NCI-H345 (cell line): ENCODE measurements at regions not wholly inside any gene's neighbourhood (a gene's known extent, or its start where the extent isn't known, plus 50 kb on each side); places are given as distances from the start of the nearest gene placed in this dataset.

Experiments
- DNase-seq: peaks from one replicate; lab custom pipeline; 2025; lab: John Stamatoyannopoulos, UW

DNA sequence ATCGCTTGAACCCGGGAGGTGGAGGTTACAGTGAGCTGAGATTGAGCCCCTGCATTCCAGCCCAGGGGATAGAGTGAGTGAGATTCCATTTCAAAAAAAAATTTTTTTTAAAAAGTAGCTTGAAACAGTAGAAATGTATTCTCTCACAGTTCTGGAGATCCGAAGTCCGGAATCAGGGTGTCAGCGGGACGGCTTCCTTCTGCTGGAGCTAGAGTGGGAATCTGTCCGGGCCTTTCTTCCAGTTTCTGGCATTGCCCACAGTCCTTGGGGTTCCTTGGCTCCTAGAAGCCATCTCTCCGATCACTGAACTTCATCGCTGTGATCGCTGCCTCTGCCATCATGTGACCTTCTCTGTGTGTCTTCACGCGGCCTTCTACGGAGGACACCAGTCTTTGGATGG lies 181.2 kb upstream of the CIBAR2 start:
- DNase-seq = no peak

DNA sequence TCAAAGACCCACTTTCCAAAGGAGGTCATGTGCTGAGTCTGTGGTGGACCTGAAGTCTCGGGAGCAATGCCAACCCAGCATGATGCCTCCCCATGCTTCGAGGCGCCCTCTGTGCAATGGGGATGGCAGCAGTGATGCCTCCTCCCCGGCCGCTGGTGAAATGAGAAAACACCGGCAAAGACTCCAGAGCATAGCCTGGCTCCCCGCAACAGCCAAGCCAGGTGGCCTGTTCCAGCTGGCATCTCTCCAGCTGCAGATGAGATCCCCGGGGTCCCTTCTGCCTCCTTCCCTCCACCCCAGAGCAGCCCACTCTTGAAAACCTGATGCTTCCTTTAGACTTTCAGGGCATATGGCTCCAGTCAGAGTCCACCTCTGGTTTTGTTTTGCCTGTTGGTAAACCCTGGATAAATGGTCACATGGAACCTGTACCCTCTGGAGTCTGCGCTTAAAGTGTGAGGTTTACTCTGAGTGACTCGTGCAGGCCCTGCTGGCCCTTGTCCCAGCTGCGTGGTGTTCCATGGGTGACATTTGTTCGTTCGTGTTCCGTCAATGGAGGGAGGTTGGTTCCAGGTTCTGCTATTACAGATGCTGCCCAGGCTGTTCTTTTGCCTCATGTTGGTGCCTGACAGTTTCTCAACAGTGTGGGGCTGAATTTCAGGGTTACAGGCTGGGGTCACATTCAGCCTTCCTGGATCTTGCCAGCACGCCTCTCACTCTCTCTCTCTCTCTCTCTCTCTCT lies 181.8 kb upstream of the CIBAR2 start:
- DNase-seq = peak; percentile 47

DNA sequence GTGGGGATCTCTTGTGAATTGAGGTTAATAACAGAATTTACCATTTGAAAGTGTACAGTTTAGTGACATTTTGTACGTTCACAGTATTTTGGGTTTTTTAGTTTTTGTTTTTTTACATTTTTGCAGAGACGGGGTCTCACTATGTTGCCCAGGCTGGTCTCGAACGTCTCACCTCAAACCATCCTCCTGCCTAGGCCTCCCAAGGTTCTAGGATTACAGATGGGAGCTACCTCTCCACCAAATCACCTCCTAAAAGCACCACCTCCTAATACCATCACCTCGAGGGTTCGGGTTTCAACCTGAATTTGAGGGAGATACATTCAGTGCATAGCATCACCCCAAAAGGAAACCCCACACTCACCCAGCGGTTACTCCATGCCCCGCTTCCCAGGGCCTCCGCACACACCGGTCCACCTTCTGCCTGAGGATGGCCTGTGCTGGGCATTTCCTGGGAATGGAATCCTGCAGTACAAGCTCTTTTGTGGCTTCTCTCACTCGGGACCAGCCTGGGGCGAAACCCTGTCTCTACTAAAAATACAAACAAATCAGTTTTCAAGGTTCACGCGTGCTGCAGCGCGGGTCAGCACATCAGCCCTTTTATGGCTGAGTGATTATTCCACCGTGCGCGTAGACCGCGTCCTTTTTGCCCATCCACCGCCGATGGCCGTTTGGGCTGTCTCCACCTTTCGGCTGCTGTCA lies 182.7 kb upstream of the CIBAR2 start:
- DNase-seq = no peak

DNA sequence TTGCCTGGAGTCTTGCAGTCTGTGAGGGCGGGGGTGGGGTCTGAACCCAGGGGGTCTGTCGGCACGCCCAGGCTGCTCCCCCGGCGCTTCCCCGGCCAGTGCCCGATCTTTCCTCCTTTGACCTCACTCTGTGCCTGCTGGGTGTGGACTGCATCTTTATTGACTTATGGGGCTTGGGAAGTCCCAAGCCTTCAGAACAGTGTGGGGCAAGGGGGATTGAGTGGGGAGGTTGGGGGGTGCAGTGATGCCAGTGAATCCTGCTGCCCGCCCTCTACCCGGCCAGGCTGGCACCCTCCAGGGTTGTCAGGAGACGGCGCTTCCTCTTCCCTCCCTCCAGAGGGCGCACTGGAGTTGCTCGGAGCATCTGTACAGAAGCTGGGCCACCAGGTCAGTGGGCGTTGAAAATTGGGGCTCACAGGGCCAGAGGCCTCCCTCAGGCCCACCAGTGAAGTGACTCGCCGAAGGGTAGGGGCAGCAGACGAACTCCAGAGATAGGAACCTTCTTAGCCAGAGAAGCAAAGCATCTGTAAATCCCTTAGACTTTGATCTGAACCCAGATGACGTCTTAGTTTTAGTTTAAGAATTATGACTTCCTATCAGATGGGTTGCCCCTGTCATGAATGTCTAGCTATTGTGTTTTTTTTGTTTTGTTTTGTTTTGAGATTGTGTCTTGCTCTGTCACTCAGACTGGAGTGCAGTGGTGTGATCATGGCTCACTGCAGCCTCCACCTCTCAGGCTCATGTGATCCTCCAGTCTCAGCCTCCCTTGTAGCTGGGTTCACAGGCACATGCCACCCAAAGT lies 184.8 kb upstream of the CIBAR2 start:
- DNase-seq = peak; percentile 30

DNA sequence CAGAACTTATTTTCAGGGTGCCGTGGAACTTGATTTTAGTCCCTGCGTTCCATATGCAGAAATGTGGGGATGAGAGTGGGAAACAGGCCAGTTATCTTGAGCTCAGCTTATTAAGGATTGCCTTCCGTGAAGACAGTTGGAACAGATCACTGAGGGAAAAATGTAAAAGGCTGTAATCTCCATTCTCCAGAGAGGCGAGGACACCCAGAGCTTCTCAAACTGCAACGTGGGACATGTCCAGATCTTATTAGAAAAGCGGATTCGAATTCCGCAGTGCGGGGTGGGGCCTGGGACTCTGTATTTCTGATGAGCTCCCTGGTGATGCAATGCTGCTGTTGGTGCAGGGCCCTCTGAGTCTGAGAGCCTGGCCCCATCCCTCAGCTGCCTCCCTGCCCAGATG lies 185.6 kb upstream of the CIBAR2 start:
- no peak for DNase-seq

DNA sequence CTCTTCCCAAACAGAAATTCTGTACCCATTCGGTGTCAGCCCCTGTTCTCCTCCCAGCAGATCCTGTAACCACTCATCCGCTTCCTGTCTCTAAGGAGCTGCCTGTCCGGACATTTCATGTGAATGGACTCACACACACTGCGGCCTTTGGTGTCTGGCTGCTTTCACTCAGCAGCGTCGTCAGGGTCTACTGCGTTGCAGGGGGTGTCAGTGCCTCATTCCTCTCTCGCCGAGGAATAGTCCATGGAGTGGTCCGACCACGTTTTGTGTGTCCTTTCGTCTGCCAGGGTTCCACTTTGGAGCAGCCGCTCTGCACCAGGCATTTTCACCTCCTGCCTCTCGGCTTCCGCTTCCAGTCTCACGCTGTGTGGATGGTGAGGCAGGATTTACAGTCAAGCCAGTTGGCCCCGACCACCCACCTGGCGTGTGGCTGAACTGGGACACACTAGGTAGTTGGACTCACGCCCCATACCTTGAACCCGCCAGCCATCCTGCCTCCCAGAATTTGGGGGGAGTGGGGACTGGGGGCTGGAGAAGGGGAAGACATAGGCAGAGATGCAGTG lies 188.2 kb upstream of the CIBAR2 start:
- DNase-seq = no peak

DNA sequence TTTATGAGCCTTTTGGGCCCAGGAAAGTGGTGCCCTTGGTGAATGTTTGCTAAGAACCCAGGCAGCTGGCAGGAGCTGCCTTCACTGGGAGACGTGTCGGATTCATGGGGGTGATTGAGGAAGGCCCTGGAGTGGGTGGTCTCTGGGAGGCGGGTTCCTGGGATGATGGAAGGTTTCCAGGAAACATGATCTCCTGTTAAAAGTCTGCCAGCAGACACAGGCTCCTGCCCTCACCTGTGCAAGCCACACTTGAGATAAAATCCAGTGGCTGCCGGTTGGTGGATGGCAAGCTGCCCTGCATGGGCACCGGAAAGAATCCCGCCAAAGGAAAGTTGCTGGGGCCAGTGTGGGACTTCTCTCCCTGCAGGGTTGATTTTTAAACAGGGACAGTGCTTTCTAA lies 189.0 kb upstream of the CIBAR2 start:
- peak; percentile 19 for DNase-seq

DNA sequence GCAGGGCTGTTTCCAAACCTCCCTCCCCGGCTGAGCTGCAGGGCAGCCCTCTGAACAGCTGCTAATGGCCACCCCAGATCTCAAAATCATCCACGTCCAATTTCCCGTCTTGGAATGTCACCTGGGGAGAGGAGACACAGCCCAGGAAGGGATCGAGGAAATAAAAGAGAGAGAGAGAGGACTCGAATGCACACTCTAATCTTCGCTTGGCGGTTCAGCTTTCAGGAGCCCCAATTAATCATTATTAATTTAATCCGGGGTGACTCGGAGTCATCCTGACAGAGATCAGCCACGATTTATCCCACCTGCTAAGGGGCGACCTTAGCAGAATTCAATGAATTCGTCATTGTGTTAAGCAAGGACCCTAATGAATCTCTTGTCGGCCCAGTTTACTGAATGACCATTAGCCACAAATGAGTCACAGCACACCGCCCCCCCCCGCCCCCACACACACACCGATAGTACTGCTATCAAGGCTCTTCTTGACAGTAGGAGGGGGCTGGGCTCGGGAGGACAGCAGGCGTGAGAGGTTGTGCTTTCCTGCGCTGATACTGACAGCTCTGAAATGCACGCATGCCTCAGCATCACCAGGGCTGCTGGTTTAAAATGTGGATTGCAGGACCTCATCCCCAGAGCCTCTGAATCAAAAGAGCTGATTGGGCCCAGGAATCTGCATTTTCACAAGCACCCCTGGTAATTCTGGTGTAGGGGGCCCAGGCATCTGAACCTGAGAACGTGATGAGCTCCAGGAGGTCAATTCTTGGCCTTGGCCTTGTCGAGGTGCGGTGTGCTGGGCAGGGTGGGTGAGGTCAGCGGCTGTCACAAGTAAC lies 190.0 kb upstream of the CIBAR2 start:
- DNase-seq = no peak

DNA sequence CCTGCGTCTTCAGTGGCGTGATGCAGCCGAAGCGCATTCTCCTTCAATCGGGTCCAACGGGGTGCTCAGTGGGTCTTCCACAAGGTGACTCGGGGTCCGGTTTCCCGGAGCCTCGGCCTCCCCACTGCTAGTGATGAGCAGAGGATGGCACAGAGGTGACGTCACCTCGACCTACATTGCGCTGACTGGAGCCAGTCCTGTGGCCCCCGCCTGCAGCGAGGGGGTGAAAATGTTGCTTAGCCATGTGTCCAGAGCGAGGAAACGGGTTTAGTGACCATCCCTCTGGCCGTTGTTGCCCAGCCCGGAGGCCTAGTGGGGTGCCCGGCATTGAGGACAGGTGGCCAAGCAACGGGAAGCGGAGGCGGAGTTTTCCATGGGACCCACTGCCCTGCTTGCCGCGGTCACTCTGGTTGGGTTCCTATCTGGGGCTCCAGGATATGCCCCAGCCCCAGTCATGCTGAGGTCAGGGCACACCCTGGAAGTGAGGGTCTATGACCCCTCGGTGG lies 190.6 kb upstream of the CIBAR2 start:
- no peak for DNase-seq

DNA sequence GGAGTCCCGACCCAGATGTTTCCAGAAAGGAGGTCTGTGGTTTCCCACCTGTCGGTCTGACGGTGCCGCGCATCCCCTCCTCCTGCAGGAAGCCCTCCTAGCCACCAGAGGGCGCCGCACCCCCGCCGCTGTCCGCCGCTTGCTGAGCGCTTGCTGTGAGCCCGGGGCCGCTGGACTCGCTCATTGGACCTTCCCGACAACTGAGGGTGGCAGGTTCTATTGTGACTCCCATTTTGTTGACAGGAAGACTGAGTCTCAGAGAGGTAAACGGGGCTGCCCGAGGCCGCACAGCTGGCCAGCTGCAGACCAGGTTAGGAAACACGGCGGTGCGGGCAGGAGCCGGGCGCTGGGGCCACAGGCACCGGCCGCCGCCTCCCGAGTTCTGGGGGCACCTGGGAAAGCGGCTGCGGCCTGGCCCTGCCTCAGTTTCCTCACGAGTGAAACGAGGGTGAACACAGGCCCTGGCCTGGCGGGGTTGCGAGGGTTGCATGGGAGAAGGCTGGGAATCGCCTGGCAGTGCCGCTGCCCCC lies 191.1 kb upstream of the CIBAR2 start:
- DNase-seq = no peak

DNA sequence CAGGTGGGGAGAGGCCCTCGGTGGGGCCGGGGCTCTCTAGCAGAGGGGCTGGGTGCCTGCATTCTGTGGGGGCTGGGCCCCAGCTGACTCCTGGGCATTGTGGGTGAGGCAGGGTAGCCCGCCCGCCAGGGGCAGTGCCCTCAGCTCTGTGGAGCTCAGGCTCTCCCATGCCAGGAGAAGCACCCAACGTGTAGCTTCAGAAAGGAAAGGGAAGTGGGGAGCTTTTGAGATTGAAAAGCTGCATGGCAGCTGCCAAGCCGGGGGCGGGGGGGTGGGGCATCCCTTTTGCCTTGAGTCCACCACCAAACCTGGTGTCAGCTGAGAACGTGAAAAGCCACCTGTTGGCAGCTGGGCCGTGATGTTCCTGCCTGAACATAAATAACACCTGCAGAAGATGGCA lies 192.1 kb upstream of the CIBAR2 start:
- peak; percentile 42 for DNase-seq

DNA sequence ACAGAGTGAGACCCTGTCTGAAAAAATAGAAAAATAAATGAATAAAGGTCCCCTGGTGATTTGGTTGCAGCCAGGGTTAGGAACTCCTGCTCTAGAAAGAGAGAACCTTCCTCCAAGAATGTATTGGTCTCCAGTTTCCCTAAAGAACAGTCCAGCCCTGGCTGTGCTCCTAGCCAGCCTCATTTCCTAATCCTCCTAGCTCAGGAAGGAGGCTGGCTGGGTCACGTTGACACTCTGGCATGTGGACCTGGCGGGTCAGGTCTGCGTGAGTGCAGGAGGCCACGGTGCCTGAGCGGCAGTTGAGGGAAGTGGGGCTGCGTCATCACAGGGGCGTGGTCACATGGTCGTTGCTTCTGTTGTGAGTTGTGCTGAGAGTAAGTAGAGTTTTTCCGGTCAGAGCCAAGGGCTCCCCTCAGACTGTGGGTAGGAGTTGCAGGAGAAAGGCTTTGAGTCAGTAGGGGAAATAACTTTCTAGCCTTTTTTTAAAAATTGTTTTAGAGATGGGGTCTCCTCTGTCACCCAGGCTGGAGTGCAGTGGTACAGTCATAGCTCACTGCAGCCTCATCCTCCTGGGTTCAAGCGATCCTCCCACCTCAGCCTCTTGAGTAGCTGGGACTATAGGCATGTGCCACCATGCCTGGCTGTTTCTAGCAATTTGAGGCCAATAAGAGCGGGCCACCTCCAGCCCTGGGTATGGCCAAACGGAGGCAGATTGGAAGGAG lies 194.0 kb upstream of the CIBAR2 start:
- DNase-seq = no peak

DNA sequence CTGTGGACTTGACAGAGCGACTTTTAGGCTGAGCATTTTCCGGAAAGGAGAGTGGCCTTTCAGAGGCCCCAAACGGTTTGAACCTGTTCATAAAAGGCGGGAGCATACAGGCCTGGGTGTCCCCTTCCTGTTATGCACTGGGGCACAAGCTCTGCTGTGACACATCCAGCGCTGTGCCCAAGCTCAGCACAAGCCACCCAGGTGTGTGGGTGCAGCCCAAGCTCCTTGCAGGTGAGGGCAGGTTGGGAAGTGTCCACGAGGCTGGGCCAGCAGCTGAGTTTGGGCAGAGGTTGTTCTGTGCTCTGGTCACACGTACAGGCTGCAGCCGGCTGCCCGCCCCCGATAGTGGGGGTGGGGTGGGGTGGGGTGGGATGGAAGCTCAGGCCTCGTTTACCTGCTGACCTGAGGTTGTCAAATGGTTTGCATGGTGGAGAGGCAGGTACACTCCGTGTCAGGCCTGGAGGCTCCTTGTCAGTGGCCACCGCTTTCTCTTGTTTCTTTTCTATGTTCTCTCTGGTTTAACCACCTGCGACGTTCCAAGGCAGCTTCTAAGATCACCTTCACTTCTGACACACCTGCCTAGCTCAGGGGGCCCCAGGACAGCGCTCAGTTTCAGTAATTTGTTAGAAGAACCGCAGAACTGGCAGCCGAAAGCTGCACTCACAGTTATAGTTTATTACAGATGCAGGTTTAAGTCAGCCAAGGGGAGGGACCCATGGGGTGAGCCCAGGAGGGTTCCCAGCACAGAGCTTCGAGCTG lies 194.7 kb upstream of the CIBAR2 start:
- no peak for DNase-seq

DNA sequence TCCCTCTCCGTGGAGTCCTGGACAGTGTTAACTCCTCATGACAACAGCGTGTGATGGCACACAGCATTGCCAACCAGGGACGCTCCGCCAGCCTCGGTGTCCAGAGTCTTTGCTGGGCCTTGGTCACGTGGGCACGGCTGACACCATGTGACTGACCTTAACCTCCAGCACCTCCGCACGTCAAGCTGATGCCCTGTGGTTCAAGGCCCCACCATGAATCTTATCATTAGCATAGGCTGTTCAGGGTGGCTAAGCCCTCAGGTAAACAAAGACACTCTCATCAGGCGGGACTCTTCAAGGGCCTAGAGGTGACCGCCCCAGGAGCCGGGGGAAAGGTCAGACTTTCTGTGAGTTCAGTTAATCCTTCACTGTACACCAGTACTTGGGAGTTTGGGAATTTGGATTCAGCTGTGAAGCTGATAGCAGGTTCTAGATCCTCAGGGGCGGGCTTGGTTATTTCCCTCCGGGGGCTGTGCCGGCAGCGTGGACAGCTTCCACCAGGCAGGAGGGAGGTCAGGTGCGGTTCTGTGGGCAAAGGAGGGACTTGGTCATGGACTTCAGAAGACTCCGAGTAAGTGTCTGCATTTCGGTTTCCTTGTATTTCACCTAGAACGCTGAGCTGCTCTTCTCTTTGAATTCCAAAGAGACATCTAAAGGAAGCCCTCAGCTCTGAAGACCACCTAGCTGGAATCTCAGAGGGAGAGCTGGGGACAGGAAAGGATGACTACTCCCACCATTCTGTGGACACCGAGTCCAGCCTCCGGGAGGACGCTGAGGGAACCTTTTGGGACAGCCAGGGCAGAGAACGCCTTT lies 195.5 kb upstream of the CIBAR2 start:
- DNase-seq = no peak

DNA sequence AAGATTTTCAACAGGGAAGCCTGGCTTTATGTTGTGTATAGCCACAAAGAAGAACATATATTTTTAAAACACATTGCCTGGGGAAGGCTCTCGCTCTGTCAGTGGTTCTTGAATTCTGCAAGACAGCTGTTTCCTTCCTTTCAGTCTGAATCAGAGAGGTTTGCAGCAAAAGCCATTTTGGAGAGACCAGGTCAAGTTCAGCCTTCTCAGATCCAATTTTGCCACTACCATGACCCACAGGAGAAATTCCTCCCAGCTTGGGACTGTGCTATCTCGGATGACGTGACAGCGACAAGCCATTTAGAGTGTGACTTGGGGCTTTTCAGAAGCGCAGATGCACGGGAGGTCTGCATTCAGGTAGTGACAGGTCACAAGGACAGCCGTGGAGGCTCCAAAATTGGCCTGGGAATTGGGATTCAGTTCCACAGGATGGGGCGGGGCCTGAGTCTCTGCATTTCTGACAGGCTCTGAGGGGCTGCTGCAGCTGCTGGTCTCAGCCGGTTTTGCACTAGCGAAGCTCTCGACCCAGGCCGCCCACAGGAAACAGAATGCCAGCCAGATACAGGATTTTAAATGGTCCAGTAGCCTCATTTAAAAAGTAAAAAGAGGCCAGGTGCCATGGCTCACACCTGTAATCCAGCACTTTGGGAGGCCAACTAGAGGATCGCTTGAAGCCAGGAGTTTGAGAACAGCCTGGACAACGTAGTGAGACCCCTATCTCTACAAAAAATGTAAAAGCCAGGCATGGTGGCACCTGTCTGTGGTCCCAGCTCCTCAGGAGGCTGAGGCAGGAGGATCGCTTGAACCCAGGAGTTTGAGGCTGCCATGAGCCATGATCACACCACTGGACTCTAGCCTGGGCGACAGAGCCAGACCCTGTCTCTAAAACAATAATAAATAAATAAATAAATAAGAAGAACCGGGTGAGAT lies 196.6 kb upstream of the CIBAR2 start:
- DNase-seq = no peak

DNA sequence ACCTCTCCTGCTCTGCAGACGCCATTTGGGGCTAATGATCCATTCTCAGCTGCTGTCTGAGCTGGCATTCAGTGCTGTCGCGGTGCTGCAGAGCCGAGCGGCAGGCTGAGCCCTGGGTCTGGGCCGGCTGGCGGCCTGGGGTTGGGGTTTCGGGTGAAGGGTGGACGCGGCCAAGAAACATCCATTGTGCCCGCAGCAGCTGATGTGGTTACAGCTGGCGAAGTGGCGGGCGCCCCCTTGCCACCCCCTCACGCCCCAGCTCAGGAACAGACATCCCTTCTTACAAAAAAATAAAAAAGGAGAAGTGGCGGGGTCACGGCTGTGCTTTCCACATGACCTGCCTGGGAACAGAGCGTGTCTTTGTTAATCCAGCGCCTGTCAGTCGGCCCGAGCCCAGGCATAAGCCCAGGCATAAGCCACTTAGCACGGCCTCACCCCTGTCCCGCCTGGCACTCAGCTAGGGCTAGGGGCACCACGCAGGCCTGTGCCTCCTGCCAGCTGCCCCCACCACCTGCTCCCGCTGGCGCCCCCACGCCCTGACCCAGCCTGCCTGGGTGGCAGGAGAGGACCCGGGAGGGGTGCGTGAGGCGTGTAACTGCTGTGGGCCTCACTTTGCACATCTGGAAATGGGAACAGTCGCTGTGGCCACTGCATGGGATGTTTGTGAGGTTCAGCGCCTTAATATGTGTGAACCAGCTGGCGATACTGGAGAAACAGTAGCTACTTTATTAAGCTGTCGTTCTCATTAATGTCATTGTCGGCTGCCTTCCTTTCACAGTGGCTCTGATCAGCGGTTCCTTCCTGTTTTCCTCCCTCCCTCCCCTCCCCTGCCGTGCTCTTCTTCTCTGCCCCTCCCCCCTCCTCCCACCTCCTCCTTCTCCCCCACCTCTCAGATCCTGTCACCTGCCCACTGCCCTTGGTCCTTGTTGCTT lies 197.7 kb upstream of the CIBAR2 start:
- DNase-seq = no peak
